A673 (cell line): ENCODE measurements at regions not wholly inside any gene's neighbourhood (a gene's known extent, or its start where the extent isn't known, plus 50 kb on each side); places are given as distances from the start of the nearest gene placed in this dataset.

ENCODE experiments used
- CTCF ChIP-seq: fragments of 300-800, 200-600 bp; sonication (generic); conservative IDR thresholded peaks from 2 replicates; pipeline ENCODE4 v1.5.1; 2017; ENCODE audit warnings: low read depth, mild to moderate bottlenecking, antibody characterized with exemption, low read length, moderate library complexity, mixed read lengths
- EZH2 ChIP-seq: fragments of 200-600 bp; sonication (generic); IDR thresholded peaks from 2 replicates; pipeline ENCODE4 v1.6.1; 2017; ENCODE audit warnings: borderline replicate concordance, low read depth, mild to moderate bottlenecking, mixed read lengths, antibody characterized with exemption, low read length; ENCODE audit not compliant: poor library complexity, severe bottlenecking

GRCh38 chr5:173835661-173836060 lies 52.5 kb upstream of the CPEB4 start:
- TF ChIP-seq CTCF = no peak
- TF ChIP-seq EZH2 = no peak
